Fibroblast of mammary gland (primary cell): ENCODE measurements at regions not wholly inside any gene's neighbourhood (a gene's known extent, or its start where the extent isn't known, plus 50 kb on each side); places are given as distances from the start of the nearest gene placed in this dataset.

ENCODE experiments used
- DNase-seq: peaks from one replicate; pipeline ENCODE4 v3.0.0-alpha.2; 2010; ENCODE audit warnings: low read depth
- H3K4me3 ChIP-seq: 2 replicates; pipeline ENCODE4 v1.5.1; 2011; ENCODE audit warnings: low read depth, mild to moderate bottlenecking, low read length, moderate library complexity; ENCODE audit not compliant: control insufficient read depth
- TF ChIP-seq, protein P1 (sequence below): conservative IDR thresholded peaks from 2 replicates; pipeline ENCODE4 v1.5.1; 2011; ENCODE audit warnings: low read depth, low read length, inconsistent platforms; ENCODE audit not compliant: control insufficient read depth, insufficient read depth

- TF ChIP-seq, protein P1, sequence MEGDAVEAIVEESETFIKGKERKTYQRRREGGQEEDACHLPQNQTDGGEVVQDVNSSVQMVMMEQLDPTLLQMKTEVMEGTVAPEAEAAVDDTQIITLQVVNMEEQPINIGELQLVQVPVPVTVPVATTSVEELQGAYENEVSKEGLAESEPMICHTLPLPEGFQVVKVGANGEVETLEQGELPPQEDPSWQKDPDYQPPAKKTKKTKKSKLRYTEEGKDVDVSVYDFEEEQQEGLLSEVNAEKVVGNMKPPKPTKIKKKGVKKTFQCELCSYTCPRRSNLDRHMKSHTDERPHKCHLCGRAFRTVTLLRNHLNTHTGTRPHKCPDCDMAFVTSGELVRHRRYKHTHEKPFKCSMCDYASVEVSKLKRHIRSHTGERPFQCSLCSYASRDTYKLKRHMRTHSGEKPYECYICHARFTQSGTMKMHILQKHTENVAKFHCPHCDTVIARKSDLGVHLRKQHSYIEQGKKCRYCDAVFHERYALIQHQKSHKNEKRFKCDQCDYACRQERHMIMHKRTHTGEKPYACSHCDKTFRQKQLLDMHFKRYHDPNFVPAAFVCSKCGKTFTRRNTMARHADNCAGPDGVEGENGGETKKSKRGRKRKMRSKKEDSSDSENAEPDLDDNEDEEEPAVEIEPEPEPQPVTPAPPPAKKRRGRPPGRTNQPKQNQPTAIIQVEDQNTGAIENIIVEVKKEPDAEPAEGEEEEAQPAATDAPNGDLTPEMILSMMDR: no peak
- no peak overlapping the region for H3K4me3 ChIP-seq
- DNase-seq: no peak
Measured at GRCh38 chr1:229984992-229985612, 81.9 kb upstream of the GALNT2 start.

DNA sequence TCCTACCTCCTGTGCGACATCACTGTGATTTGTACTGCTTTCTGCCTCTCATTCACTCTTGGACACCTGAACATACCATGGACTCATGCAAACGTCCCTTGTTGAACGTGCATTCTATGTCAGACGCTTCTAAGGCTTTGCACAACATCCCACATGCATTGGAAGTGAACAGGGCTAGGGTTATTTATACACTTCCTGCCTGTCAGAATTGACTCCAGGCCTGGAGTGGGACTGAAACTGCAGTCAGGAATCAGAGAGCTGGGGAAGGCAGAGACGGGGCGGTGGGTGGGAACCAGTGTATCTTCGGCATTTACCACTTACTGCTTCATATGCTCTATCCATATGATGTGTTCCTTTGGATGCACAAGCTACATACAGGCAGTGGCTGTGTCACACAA, 81.4 kb upstream of the GALNT2 start:
- TF ChIP-seq, protein P1: no peak
- no peak for DNase-seq
- no peak overlapping the region for H3K4me3 ChIP-seq

GRCh38 chr1:229986737-229987337, 80.2 kb upstream of the GALNT2 start:
- TF ChIP-seq, protein P1: no peak
- no peak overlapping the region for H3K4me3 ChIP-seq
- no peak for DNase-seq

- H3K4me3 ChIP-seq: no peak overlapping the region
- DNase-seq: no peak
- TF ChIP-seq, protein P1: no peak
Measured at GRCh38 chr1:229987953-229988352, 79.1 kb upstream of the GALNT2 start.

DNA sequence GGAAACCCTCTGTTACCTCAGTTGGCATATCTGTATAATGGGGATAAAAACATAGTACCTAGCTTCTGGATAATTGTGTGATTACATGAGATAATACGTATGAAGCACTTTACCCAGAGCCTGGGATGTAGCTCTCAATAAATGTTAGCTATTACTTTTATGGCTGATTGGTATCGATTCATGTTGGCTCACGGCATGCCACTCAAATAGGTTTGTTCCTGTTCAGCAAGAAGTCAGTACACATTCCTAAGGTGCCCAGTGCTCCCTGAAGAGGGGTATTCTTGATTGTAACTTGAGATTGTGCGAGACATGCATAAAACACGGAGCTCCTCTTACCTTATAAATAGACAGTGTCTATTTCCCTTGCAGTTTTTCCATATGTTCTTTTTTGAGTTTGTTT, 78.5 kb upstream of the GALNT2 start:
- no peak overlapping the region for H3K4me3 ChIP-seq
- DNase-seq: no peak
- TF ChIP-seq, protein P1: no peak

DNA sequence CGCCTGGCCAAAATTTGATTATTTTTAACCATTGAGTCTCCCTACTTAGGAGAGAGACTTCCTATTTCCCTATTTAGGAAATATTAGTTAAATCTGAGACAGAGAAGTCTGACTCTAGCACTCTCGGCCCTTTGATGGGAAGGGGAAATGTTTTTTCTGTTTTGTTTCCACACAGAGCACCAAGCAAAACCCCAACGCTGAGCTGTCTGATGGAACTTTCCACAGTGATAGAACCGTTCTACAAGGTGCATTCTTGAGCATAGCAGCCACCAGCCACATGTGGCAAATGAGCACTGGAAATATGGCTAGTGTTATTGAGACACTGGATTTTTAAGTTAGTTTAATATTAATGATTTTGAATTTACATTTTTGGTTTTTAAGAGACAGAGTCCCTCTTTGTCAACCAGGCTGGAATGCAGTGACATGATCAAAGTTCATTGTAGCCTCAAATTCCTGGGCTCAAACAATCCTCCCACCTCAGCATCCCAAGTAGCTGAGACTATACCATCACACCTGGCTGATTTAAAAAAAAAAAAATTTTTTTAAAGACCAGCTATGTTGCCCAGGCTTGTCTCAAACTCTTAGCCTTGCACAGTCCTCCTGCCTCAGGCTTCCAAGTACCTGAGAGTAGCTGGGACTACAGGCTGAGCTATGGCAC, 77.3 kb upstream of the GALNT2 start:
- TF ChIP-seq, protein P1: no peak
- no peak overlapping the region for H3K4me3 ChIP-seq
- DNase-seq: no peak

DNA sequence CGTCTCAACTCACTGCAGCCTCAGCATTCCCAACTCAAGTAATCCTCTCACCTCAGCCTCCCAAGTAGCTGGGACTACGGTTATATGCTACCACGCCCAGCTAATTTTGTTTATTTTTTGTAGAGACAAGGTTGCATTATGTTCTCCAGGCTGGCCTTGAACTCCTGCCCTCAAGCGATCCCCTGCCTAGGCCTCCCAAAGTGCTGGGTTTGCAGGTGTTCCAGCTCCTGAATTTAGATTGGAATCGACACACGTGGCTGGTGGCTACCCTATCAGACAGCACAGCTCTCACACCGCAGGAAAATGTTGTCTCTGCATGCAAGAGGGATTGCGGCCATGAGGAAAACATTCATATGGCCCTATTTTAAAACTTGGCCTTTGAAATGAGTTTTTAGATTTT, 76.7 kb upstream of the GALNT2 start:
- H3K4me3 ChIP-seq: no peak overlapping the region
- no peak for DNase-seq
- TF ChIP-seq, protein P1: no peak
